ENCODE measurements at regions not wholly inside any gene's neighbourhood (a gene's known extent, or its start where the extent isn't known, plus 50 kb on each side); places are given as distances from the start of the nearest gene placed in this dataset.

- ATAC-seq (ENCODE audit: insufficient read depth, low FRiP score) (no peak), DNase-seq (no peak)
- no peaks in the 10 kb centered on the region for H3K27me3 ChIP-seq (ENCODE audit: control insufficient read depth in 3 of 3, insufficient read depth in 3 of 3, low read length in 2 of 3)
- peaks cover 0 to 9% (median 1%) of the 10 kb centered on the region in 4 donors for H3K9me3 ChIP-seq (ENCODE audit: control insufficient read depth in 4 of 4, insufficient read depth in 3 of 4, low read length in 3 of 4)
- WGBS, 2 donors, result 87 to 88% methylated on average over 10 of the region's 10 CpGs
- no peaks in the 10 kb centered on the region for H3K4me1 ChIP-seq (ENCODE audit: control insufficient read depth in 5 of 5, insufficient read depth in 5 of 5, low read length in 5 of 5)
- H3K36me3 ChIP-seq (ENCODE audit: control insufficient read depth in 4 of 4, insufficient read depth in 4 of 4, low read length in 4 of 4), result no peaks in the 10 kb centered on the region
- no peak overlapping the region for H3K9ac ChIP-seq (ENCODE audit: insufficient read depth in 1 of 2, low read length in 2 of 2)
- TF ChIP-seq, protein P1, sequence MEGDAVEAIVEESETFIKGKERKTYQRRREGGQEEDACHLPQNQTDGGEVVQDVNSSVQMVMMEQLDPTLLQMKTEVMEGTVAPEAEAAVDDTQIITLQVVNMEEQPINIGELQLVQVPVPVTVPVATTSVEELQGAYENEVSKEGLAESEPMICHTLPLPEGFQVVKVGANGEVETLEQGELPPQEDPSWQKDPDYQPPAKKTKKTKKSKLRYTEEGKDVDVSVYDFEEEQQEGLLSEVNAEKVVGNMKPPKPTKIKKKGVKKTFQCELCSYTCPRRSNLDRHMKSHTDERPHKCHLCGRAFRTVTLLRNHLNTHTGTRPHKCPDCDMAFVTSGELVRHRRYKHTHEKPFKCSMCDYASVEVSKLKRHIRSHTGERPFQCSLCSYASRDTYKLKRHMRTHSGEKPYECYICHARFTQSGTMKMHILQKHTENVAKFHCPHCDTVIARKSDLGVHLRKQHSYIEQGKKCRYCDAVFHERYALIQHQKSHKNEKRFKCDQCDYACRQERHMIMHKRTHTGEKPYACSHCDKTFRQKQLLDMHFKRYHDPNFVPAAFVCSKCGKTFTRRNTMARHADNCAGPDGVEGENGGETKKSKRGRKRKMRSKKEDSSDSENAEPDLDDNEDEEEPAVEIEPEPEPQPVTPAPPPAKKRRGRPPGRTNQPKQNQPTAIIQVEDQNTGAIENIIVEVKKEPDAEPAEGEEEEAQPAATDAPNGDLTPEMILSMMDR (IDR thresholded peaks at IDR 0.05; ENCODE audit: control extremely low read depth, extremely low read depth), result no peak
- no peak overlapping the region for H3K4me3 ChIP-seq
- no peak overlapping the region for H3K27ac ChIP-seq (ENCODE audit: low read depth in 1 of 2, low read length in 1 of 2)
Observed at GRCh38 chr12:74816398-74817175, 279.0 kb downstream of the ATXN7L3B start.

GRCh38 chr12:74817499-74817898 is 279.9 kb downstream of the ATXN7L3B start:
- Histone ChIP-seq H3K27ac (ENCODE audit: low read depth in 1 of 2, low read length in 1 of 2) (no peak overlapping the region), H3K4me1 (ENCODE audit: control insufficient read depth in 5 of 5, insufficient read depth in 5 of 5, low read length in 5 of 5) (no peaks in the 10 kb centered on the region), H3K36me3 (ENCODE audit: control insufficient read depth in 4 of 4, insufficient read depth in 4 of 4, low read length in 4 of 4) (no peaks in the 10 kb centered on the region), H3K9ac (ENCODE audit: insufficient read depth in 1 of 2, low read length in 2 of 2) (no peak overlapping the region), H3K9me3 (ENCODE audit: control insufficient read depth in 4 of 4, insufficient read depth in 3 of 4, low read length in 3 of 4) (peaks cover 0 to 9% (median 1%) of the 10 kb centered on the region in 4 donors), H3K4me3 (no peak overlapping the region), H3K27me3 (ENCODE audit: control insufficient read depth in 3 of 3, insufficient read depth in 3 of 3, low read length in 2 of 3) (no peaks in the 10 kb centered on the region)
- DNase-seq, result no peak
- no peak for ATAC-seq (ENCODE audit: insufficient read depth, low FRiP score)
- WGBS, 2 donors, result 95 to 98% methylated on average over 3 of the region's 3 CpGs
- TF ChIP-seq, protein P1 (IDR thresholded peaks at IDR 0.05; ENCODE audit: control extremely low read depth, extremely low read depth), result no peak

GRCh38 chr12:74818412-74818811 is 280.8 kb downstream of the ATXN7L3B start:
- no peak for DNase-seq
- Histone ChIP-seq H3K36me3 (ENCODE audit: control insufficient read depth in 4 of 4, insufficient read depth in 4 of 4, low read length in 4 of 4) (no peaks in the 10 kb centered on the region), H3K27ac (ENCODE audit: low read depth in 1 of 2, low read length in 1 of 2) (no peak overlapping the region), H3K9ac (ENCODE audit: insufficient read depth in 1 of 2, low read length in 2 of 2) (no peak overlapping the region), H3K9me3 (ENCODE audit: control insufficient read depth in 4 of 4, insufficient read depth in 3 of 4, low read length in 3 of 4) (peaks cover 0 to 9% (median 1%) of the 10 kb centered on the region in 4 donors), H3K4me3 (no peak overlapping the region), H3K27me3 (ENCODE audit: control insufficient read depth in 3 of 3, insufficient read depth in 3 of 3, low read length in 2 of 3) (no peaks in the 10 kb centered on the region), H3K4me1 (ENCODE audit: control insufficient read depth in 5 of 5, insufficient read depth in 5 of 5, low read length in 5 of 5) (no peaks in the 10 kb centered on the region)
- 48 to 62% methylated on average over 2 of the region's 2 CpGs for WGBS, 2 donors
- TF ChIP-seq, protein P1 (IDR thresholded peaks at IDR 0.05; ENCODE audit: control extremely low read depth, extremely low read depth), result no peak
- ATAC-seq (ENCODE audit: insufficient read depth, low FRiP score), result no peak

Measured in lung (tissue), 11 donors.